GM13976 (cell line): ENCODE measurements at regions not wholly inside any gene's neighbourhood (a gene's known extent, or its start where the extent isn't known, plus 50 kb on each side); places are given as distances from the start of the nearest gene placed in this dataset.

Experiments used
- DNase-seq: peaks from one replicate; pipeline ENCODE4 v3.0.0; 2012; ENCODE audit warnings: low spot score
- CTCF ChIP-seq: IDR thresholded peaks from 2 replicates; pipeline ENCODE4 v1.5.1; 2012; ENCODE audit warnings: borderline replicate concordance, mild to moderate bottlenecking; ENCODE audit not compliant: insufficient read depth; ENCODE audit errors: extremely low read depth, missing control alignments, control extremely low read depth
- in situ Hi-C: fragments of 300-500 bp; cut with MboI; formaldehyde crosslinking; loops from one replicate; pipeline ENCODE4 v1.12.0; 2022; ENCODE audit warnings: low sequenced_read_pairs, mixed read lengths, inconsistent platforms; ENCODE audit not compliant: unreplicated experiment

GRCh38 chr7:12741951-12742575 lies 54.6 kb downstream of the ARL4A start:
- TF ChIP-seq CTCF: no peak
- DNase-seq: no peak
- in situ Hi-C loops: no loop called here

GRCh38 chr7:12746211-12746610 lies 58.8 kb downstream of the ARL4A start:
- in situ Hi-C loops: no loop called here
- DNase-seq: no peak
- no peak for TF ChIP-seq CTCF

GRCh38 chr7:12747687-12748306 lies 60.4 kb downstream of the ARL4A start:
- no peak for DNase-seq
- no peak for TF ChIP-seq CTCF
- in situ Hi-C loops: no loop called here

GRCh38 chr7:12749069-12749468 lies 61.6 kb downstream of the ARL4A start:
- DNase-seq: no peak
- no peak for TF ChIP-seq CTCF
- in situ Hi-C loops: no loop called here

- no peak for DNase-seq
- no peak for TF ChIP-seq CTCF
- in situ Hi-C loops: no loop called here
Measured at GRCh38 chr7:12749746-12750145, 62.3 kb downstream of the ARL4A start.

GRCh38 chr7:12751764-12752163 lies 64.3 kb downstream of the ARL4A start:
- TF ChIP-seq CTCF: no peak
- DNase-seq: no peak
- in situ Hi-C loops: no loop called here
